Astrocyte (in vitro differentiated cells and primary cell): ENCODE measurements at regions not wholly inside any gene's neighbourhood (a gene's known extent, or its start where the extent isn't known, plus 50 kb on each side); places are given as distances from the start of the nearest gene placed in this dataset.

ENCODE experiments used
- CTCF ChIP-seq: IDR thresholded peaks from 2 replicates; pipeline ENCODE4 v1.5.1; 2011; ENCODE audit warnings: low read depth, mild to moderate bottlenecking, inconsistent platforms, low read length, moderate library complexity; ENCODE audit not compliant: insufficient read depth
- EZH2 ChIP-seq: IDR thresholded peaks from 2 replicates; pipeline ENCODE4 v1.6.1; 2012; ENCODE audit warnings: mild to moderate bottlenecking, low read length, inconsistent platforms; ENCODE audit not compliant: insufficient read depth

- TF ChIP-seq CTCF (no peak), EZH2 (no peak)
Observed at GRCh38 chr3:43862470-43862869, 171.7 kb downstream of the ABHD5 start.
